AG04450 (cell line): ENCODE measurements at regions not wholly inside any gene's neighbourhood (a gene's known extent, or its start where the extent isn't known, plus 50 kb on each side); places are given as distances from the start of the nearest gene placed in this dataset.

Experiments
- CTCF ChIA-PET: fragments of 300-600, 350-600 bp; formaldehyde crosslinking; extraction: SDS; loops from one replicate; lab custom pipeline; 2022; ENCODE audit warnings: antibody characterized with exemption, inconsistent platforms; lab: Charles Lee
- POLR2A ChIA-PET: fragments of 350-600 bp; formaldehyde crosslinking; extraction: SDS; loops from one replicate; lab custom pipeline; 2021; ENCODE audit warnings: antibody characterized with exemption, inconsistent platforms; lab: Yijun Ruan, JAX
- DNase-seq: peaks from one replicate; pipeline ENCODE4 v3.0.0-alpha.2; 2011; ENCODE audit warnings: low read depth, low spot score
- H3K27ac ChIP-seq: one replicate; pipeline ENCODE4 v1.5.1; 2012; ENCODE audit warnings: low read depth, low read length, control low read depth
- H3K27me3 ChIP-seq: one replicate; pipeline ENCODE4 v1.6.0; 2012; ENCODE audit warnings: low read length; ENCODE audit not compliant: control insufficient read depth, insufficient read depth
- H3K4me3 ChIP-seq: 2 replicates; pipeline ENCODE4 v1.5.1; 2011; ENCODE audit warnings: mild to moderate bottlenecking, low read depth, low read length, control low read depth
- H3K9me3 ChIP-seq: 2 replicates; pipeline ENCODE4 v1.5.1; 2012; ENCODE audit warnings: low read length; ENCODE audit not compliant: control insufficient read depth, insufficient read depth
- TF ChIP-seq, protein P1 (sequence below): IDR thresholded peaks from 2 replicates; pipeline ENCODE4 v1.5.1; 2011; ENCODE audit warnings: low read depth, low read length, control low read depth, inconsistent platforms

DNA sequence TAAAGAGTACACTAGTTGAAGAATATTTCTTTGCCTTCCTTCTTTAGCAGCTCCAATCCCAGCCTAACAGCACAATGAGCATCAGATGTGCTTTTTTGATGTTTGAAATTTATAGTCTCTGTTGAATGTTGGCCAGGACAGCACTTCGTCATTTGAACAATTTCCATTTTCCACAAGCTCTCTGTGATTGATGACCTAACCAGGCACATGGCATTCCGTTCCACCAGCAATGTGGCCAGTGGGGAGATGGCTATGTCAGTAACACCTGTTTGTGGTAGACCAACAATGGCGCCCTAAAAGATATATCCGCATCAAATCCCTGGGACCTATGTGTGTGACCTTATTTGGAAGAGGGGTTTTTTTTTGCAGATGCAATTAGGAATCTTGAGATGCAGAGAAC lies 66.8 kb downstream of the PALM2AKAP2 start:
- CTCF ChIA-PET = no interaction called here
- H3K27ac ChIP-seq = no peak overlapping the region

DNA sequence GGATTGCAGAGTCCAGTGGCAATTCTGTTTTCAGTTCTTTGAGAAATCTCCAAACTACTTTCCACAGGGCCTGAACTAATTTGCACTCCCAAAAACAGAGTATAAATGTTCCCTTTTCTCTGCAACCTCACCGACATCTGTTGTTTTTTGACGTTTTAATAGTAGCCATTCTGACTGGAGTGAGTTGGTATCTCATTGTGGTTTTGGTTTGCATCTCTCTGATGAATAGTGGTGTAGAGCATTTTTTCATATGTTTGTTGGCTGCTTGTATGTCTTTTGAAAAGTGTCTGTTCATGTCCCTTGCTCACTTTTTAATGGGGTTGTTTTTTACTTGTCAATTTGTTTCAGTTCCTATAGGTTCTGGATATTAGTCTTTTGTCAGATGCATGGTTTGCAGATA lies 72.6 kb downstream of the PALM2AKAP2 start:
- TF ChIP-seq, protein P1, sequence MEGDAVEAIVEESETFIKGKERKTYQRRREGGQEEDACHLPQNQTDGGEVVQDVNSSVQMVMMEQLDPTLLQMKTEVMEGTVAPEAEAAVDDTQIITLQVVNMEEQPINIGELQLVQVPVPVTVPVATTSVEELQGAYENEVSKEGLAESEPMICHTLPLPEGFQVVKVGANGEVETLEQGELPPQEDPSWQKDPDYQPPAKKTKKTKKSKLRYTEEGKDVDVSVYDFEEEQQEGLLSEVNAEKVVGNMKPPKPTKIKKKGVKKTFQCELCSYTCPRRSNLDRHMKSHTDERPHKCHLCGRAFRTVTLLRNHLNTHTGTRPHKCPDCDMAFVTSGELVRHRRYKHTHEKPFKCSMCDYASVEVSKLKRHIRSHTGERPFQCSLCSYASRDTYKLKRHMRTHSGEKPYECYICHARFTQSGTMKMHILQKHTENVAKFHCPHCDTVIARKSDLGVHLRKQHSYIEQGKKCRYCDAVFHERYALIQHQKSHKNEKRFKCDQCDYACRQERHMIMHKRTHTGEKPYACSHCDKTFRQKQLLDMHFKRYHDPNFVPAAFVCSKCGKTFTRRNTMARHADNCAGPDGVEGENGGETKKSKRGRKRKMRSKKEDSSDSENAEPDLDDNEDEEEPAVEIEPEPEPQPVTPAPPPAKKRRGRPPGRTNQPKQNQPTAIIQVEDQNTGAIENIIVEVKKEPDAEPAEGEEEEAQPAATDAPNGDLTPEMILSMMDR = no peak
- no peaks in the 10 kb centered on the region for H3K9me3 ChIP-seq
- POLR2A ChIA-PET = no interaction called here
- CTCF ChIA-PET = no interaction called here
- H3K27me3 ChIP-seq = no peaks in the 10 kb centered on the region
- H3K27ac ChIP-seq = no peak overlapping the region
- DNase-seq = no peak
- H3K4me3 ChIP-seq = no peak overlapping the region

More for the DNA sequence above, 66.8 kb downstream of the PALM2AKAP2 start:
- TF ChIP-seq, protein P1 = no peak
- Histone ChIP-seq H3K27me3 (no peaks in the 10 kb centered on the region), H3K4me3 (no peak overlapping the region), H3K9me3 (no peaks in the 10 kb centered on the region)
- POLR2A ChIA-PET = no interaction called here
- no peak for DNase-seq

DNA sequence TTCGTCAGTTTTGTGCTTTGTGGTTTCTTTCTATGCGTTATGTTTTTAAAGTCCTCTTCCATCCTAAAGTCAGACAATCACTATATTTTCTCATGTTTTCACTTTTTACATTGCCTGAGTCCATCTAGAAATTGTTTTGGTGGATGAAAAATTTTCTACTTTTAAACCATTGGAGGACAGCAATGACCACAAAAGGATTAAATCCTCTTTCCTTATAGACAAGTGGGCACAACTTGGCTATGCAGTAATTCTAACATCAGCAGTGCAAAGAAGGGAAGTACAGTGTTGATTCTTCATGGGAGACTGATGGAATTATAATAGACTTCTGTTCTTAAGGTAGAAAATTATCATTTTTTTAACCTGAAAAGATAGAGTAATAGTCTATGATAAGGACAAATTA lies 75.5 kb downstream of the PALM2AKAP2 start:
- Histone ChIP-seq H3K27me3 (no peaks in the 10 kb centered on the region), H3K27ac (no peak overlapping the region), H3K9me3 (no peaks in the 10 kb centered on the region), H3K4me3 (no peak overlapping the region)
- TF ChIP-seq, protein P1 = no peak
- ChIA-PET CTCF (no interaction called here), POLR2A (no interaction called here)
- no peak for DNase-seq

DNA sequence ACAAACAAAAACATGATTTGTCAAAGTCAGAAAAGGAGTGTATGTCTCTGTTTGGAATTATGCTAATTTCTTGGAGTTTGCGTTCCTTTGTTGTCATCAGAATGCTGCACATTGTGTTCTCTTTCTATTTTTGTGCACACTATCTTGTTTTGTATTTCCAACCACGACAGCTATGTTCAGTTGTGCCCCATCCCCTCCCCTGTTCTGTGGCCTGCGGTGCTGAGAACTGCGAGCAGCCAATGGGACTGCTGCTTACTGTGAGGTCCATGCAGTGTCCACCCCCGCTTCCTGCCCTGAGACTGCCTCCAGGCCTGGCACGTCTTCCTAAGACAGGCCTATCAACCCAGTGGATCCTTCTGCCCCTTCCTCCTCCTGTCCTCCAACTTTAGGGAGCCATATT lies 76.8 kb downstream of the PALM2AKAP2 start:
- H3K27me3 ChIP-seq = no peaks in the 10 kb centered on the region
- no peak overlapping the region for H3K27ac ChIP-seq
- TF ChIP-seq, protein P1 = no peak
- ChIA-PET CTCF (interaction anchor here (0.5 to 1.1 kb wide), 5 partner anchors 9 to 361 kb away, joined by 3 to 7 read pairs (median 3); no protein-coding TSS in a partner anchor), POLR2A (no interaction called here)
- H3K4me3 ChIP-seq = no peak overlapping the region
- no peak for DNase-seq
- H3K9me3 ChIP-seq = no peaks in the 10 kb centered on the region

DNA sequence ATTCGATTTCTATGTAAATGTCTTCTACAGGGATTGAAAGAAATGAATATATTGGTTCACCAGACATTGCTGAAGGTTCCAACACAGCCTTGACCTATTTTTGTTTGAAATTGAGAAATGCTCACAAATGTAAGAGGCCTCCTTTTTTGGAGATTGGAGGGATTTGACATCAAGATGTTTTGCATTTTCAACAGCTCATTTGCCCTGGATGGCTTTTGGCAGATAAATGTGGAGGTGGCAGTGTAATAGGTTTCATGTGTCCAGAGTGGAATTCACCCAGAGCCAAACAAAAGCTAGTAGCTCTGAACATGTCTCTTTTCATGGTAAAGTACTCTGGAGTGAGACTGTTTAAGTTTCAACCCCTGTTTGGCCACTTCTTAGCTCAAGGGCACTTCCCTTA lies 77.3 kb downstream of the PALM2AKAP2 start:
- TF ChIP-seq, protein P1 = no peak
- no peak overlapping the region for H3K27ac ChIP-seq
- ChIA-PET CTCF (interaction anchor here (0.5 to 1.1 kb wide), 4 partner anchors 8 to 701 kb away, joined by 3 to 7 read pairs (median 4); no protein-coding TSS in a partner anchor), POLR2A (no interaction called here)
- no peaks in the 10 kb centered on the region for H3K9me3 ChIP-seq
- no peaks in the 10 kb centered on the region for H3K27me3 ChIP-seq
- no peak overlapping the region for H3K4me3 ChIP-seq
- DNase-seq = peak; percentile 18
